K562 (cell line): ENCODE measurements at regions not wholly inside any gene's neighbourhood (a gene's known extent, or its start where the extent isn't known, plus 50 kb on each side); places are given as distances from the start of the nearest gene placed in this dataset.

Source experiments
- ATAC-seq: fragments of 200-7000 bp; cut with Tn5 transposase; 3 replicates; pipeline ENCODE4 v1.9.1; 2020; ENCODE audit warnings: moderate library complexity
- BruUV-seq: library from RNA; stranded (reverse); fragments of 400-500 nt; replicated peaks from 2 replicates; lab custom pipeline; 2021; lab: Mats Ljungman, UMichigan
- CTCF ChIA-PET: fragments of 300-600 bp; formaldehyde crosslinking; extraction: SDS; loops from one replicate; lab custom pipeline; 2021; ENCODE audit warnings: low intra/inter-chr PET ratio; lab: Yijun Ruan, JAX
- POLR2A ChIA-PET: fragments of 300-600, 350-650 bp; sonication (Branson Sonifier 250); formaldehyde crosslinking; extraction: SDS; loops from one replicate; lab custom pipeline; 2021; ENCODE audit warnings: antibody characterized with exemption, inconsistent platforms; lab: Yijun Ruan, JAX
- DNase-seq, 4 experiments: peaks; one replicate each; pipeline versions ENCODE4 v3.0.0 to v3.0.0-alpha.2; 2011 to 2018; ENCODE audit warnings: low spot score in 3 of 4, mixed read lengths in 3 of 4; ENCODE audit errors: extremely low read depth in 1 of 4
- FAIRE-seq: peaks from 2 replicates; lab custom pipeline; 2011; peaks lifted over from hg19 to GRCh38; lab: Jason Lieb, UNC
- H2AFZ ChIP-seq: 2 replicates; pipeline ENCODE4 v1.6.0; 2011; ENCODE audit warnings: low read depth, low read length, control low read depth, inconsistent platforms
- H3K27ac ChIP-seq: fragments of 200-600 bp; 3 replicates; pipeline ENCODE4 v1.8.0; 2011; ENCODE audit warnings: low read depth, mild to moderate bottlenecking, control low read depth, inconsistent platforms, low read length, moderate library complexity, mixed read lengths; ENCODE audit errors: extremely low read depth
- H3K27me3 ChIP-seq, 2 experiments: fragments of 300-600 bp in 1 of 2; 2 replicates in 1 of 2; 3 replicates in 1 of 2; pipeline versions ENCODE4 v1.6.0 to v1.8.0; 2011; ENCODE audit warnings: inconsistent platforms in 2 of 2, low read length in 2 of 2, mild to moderate bottlenecking in 1 of 2, mixed read lengths in 1 of 2, moderate library complexity in 1 of 2; ENCODE audit not compliant: control insufficient read depth in 2 of 2, insufficient read depth in 2 of 2
- H3K36me3 ChIP-seq: fragments of 300-600 bp; 3 replicates; pipeline ENCODE4 v1.8.0; 2011; ENCODE audit warnings: mild to moderate bottlenecking, low read length, inconsistent platforms; ENCODE audit not compliant: control insufficient read depth, insufficient read depth
- H3K4me1 ChIP-seq, 2 experiments: fragments of 200-600 bp in 1 of 2; replicated peaks in 1 of 2; 2 replicates in 1 of 2; 3 replicates in 1 of 2; pipeline versions ENCODE4 v1.5.1 to v1.8.0; 2011; ENCODE audit warnings: inconsistent platforms in 2 of 2, low read length in 2 of 2, mild to moderate bottlenecking in 1 of 2, mixed read lengths in 1 of 2, moderate library complexity in 1 of 2; ENCODE audit not compliant: control insufficient read depth in 2 of 2, insufficient read depth in 2 of 2
- H3K4me2 ChIP-seq: 2 replicates; pipeline ENCODE4 v1.6.1; 2011; ENCODE audit warnings: low read length, control low read depth, inconsistent platforms, mixed read lengths; ENCODE audit not compliant: insufficient read depth
- H3K4me3 ChIP-seq: fragments of 200-600 bp; sonication (generic), shearing (Covaris generic); 2 replicates; pipeline ENCODE4 v1.5.1; 2016; ENCODE audit warnings: control low read depth, inconsistent platforms
- H3K79me2 ChIP-seq: fragments of 200-600 bp; 3 replicates; pipeline ENCODE4 v1.8.0; 2011; ENCODE audit warnings: low read length, inconsistent platforms; ENCODE audit not compliant: control insufficient read depth, insufficient read depth
- H3K9ac ChIP-seq, 2 experiments: 2 replicates each; pipeline versions ENCODE4 v1.6.0 to v1.6.1; 2011; ENCODE audit warnings: low read depth in 2 of 2, low read length in 2 of 2, control low read depth in 1 of 2, inconsistent platforms in 1 of 2, mild to moderate bottlenecking in 1 of 2, mixed read lengths in 1 of 2; ENCODE audit not compliant: insufficient read depth in 1 of 2
- H3K9me1 ChIP-seq: one replicate; pipeline ENCODE4 v1.6.0; 2011; ENCODE audit warnings: inconsistent platforms, mild to moderate bottlenecking, low read length, moderate library complexity; ENCODE audit not compliant: control insufficient read depth, insufficient read depth
- H3K9me3 ChIP-seq: replicated peaks from 2 replicates; pipeline ENCODE4 v1.5.1; 2011; ENCODE audit warnings: low read depth, low read length, inconsistent platforms; ENCODE audit not compliant: control insufficient read depth, insufficient read depth
- H4K20me1 ChIP-seq: replicated peaks from 2 replicates; pipeline ENCODE4 v1.6.1; 2011; ENCODE audit warnings: low read length, inconsistent platforms, mixed read lengths; ENCODE audit not compliant: control insufficient read depth, insufficient read depth
- EHMT2 ChIP-seq: fragments of 450-650 bp; IDR thresholded peaks from 2 replicates; pipeline ENCODE4 v1.6.1; 2018; ENCODE audit warnings: antibody characterized with exemption
- HSF4 ChIP-seq: fragments of 250-450 bp; sonication (Bioruptor Pico); IDR thresholded peaks from 2 replicates; pipeline ENCODE4 v2.1.2; 2022; ENCODE audit warnings: mild to moderate bottlenecking, moderate library complexity, borderline replicate concordance
- IRF2 ChIP-seq: sonication (generic); formaldehyde crosslinking; IDR thresholded peaks from 2 replicates; pipeline ENCODE4 v1.8.1; 2022; ENCODE audit warnings: mild to moderate bottlenecking, missing genetic modification reagents
- JUN ChIP-seq, 2 experiments: sonication (generic) in 1 of 2; formaldehyde crosslinking in 1 of 2; IDR thresholded peaks; 2 replicates each; pipeline versions ENCODE4 v1.6.1 to v1.8.0; 2012 to 2022; ENCODE audit warnings: borderline replicate concordance in 2 of 2, mild to moderate bottlenecking in 2 of 2, improper control_type of control experiment in 1 of 2, low read depth in 1 of 2, low read length in 1 of 2, missing genetic modification reagents in 1 of 2
- MCM7 ChIP-seq, 2 experiments: fragments of 450-650 bp; IDR thresholded peaks; 2 replicates each; pipeline ENCODE4 v1.6.1; 2016 to 2018
- NFIC ChIP-seq: fragments of 450-650 bp; IDR thresholded peaks from 2 replicates; pipeline ENCODE4 v1.6.1; 2017; ENCODE audit warnings: mild to moderate bottlenecking, inconsistent platforms
- ZFP36 ChIP-seq: fragments of 150-350 bp; IDR thresholded peaks from 2 replicates; pipeline ENCODE4 v1.6.1; 2018; ENCODE audit warnings: low read length, low read depth; ENCODE audit not compliant: partially characterized antibody
- ZNF263 ChIP-seq: sonication (generic); formaldehyde crosslinking; IDR thresholded peaks from 2 replicates; pipeline ENCODE4 v1.8.0; 2022; ENCODE audit warnings: mild to moderate bottlenecking, missing genetic modification reagents, borderline replicate concordance
- WGBS: fragments of 100-300 bp; shearing (Covaris generic); methylation state at CpG from one replicate; pipeline ENCODE4 v1.1.6; 2016; ENCODE audit warnings: low coverage, mixed read lengths; ENCODE audit not compliant: insufficient coverage; ENCODE audit errors: missing lambda C conversion rate; 5-methylcytosine and 5-hydroxymethylcytosine counted together
- in situ Hi-C: fragments of 300-500 bp; cut with MboI; formaldehyde crosslinking; loops from 4 replicates; pipeline ENCODE4 v1.15.0; 2018; ENCODE audit warnings: inconsistent platforms, mixed read lengths
- intact Hi-C: fragments of 100-400 bp; cut with micrococcal nuclease; formaldehyde crosslinking; loops from 2 replicates; pipeline ENCODE4 v1.14.2; 2022

- Histone ChIP-seq H4K20me1 (no peaks in the 10 kb centered on the region), H3K9me1 (no peaks in the 10 kb centered on the region), H3K4me2 (no peak overlapping the region), H3K4me1 (peaks cover 0 to 4% of the 10 kb centered on the region in 2 experiments; a peak in 2 of 5 replicates), H3K9ac (no peak overlapping the region), H3K27me3 (no peaks in the 10 kb centered on the region), H3K27ac (no peak overlapping the region), H3K36me3 (no peaks in the 10 kb centered on the region), H3K9me3 (no peaks in the 10 kb centered on the region), H3K79me2 (no peaks in the 10 kb centered on the region), H3K4me3 (no peak overlapping the region), H2AFZ (no peak overlapping the region)
- intact Hi-C loops, result no loop called here
- no peak for DNase-seq
- 15% methylated on average over 2 of the region's 2 CpGs for WGBS
- BruUV-seq, result no TSS peak
- ChIA-PET POLR2A (no interaction called here), CTCF (interaction anchor here (0.6 kb wide), 1 partner anchor 318 kb away, joined by 3 read pairs; no protein-coding TSS in a partner anchor)
- TF ChIP-seq EHMT2, result no peak
- no peak for TF ChIP-seq JUN (IDR thresholded peaks at IDR 0.05; ENCODE audit: borderline replicate concordance, low read depth, low read length)
- TF ChIP-seq JUN (CRISPR knock-in tag; IDR thresholded peaks at IDR 0.05; ENCODE audit: borderline replicate concordance), result no peak
- no peak for TF ChIP-seq HSF4 (CRISPR knock-in tag)
- TF ChIP-seq ZNF263 (CRISPR knock-in tag), result no peak
- no peak for TF ChIP-seq ZFP36
- ATAC-seq, result no peak
- in situ Hi-C loops, result no loop called here
- no peak for FAIRE-seq
Observed at GRCh38 chr7:37592366-37592765, 91.2 kb upstream of the GPR141 start.

- no peak overlapping the region for H3K9ac ChIP-seq
- H4K20me1 ChIP-seq, result no peaks in the 10 kb centered on the region
- no peak overlapping the region for H3K4me3 ChIP-seq
- no peak overlapping the region for H3K4me2 ChIP-seq
- no peaks in the 10 kb centered on the region for H3K36me3 ChIP-seq
- WGBS, result 0% methylated on average over 1 of the region's 1 CpG
- intact Hi-C loops, result no loop called here
- no peak for DNase-seq
- H3K27ac ChIP-seq, result no peak overlapping the region
- ChIA-PET CTCF (no interaction called here), POLR2A (no interaction called here)
- no TSS peak for BruUV-seq
- FAIRE-seq, result no peak
- H3K4me1 ChIP-seq, result peaks cover 0 to 4% of the 10 kb centered on the region in 2 experiments; a peak in 2 of 5 replicates
- H2AFZ ChIP-seq, result no peak overlapping the region
- H3K27me3 ChIP-seq, result no peaks in the 10 kb centered on the region
- in situ Hi-C loops, result no loop called here
- ATAC-seq, result no peak
- H3K79me2 ChIP-seq, result no peaks in the 10 kb centered on the region
- H3K9me1 ChIP-seq, result no peaks in the 10 kb centered on the region
- no peaks in the 10 kb centered on the region for H3K9me3 ChIP-seq
- TF ChIP-seq IRF2 (CRISPR knock-in tag), result no peak
- TF ChIP-seq NFIC, result peak; percentile 37; the same call in 1 of the 2 replicates
- no peak for TF ChIP-seq MCM7 (IDR thresholded peaks at IDR 0.05)
Observed at GRCh38 chr7:37594602-37595001, 89.0 kb upstream of the GPR141 start.
